GM12865 (cell line): ENCODE measurements at regions not wholly inside any gene's neighbourhood (a gene's known extent, or its start where the extent isn't known, plus 50 kb on each side); places are given as distances from the start of the nearest gene placed in this dataset.
"Not testable (repeated sequence)": the region's sequence is repeated elsewhere in the genome, so short reads cannot be mapped to it uniquely, and the experiment has no call there.

ENCODE experiments used
- DNase-seq: peaks from one replicate; pipeline ENCODE4 v3.0.0; 2010; ENCODE audit warnings: low read depth
- H3K4me3 ChIP-seq: 2 replicates; pipeline ENCODE4 v1.5.1; 2011; ENCODE audit warnings: mild to moderate bottlenecking, low read depth, low read length, control low read depth
- TF ChIP-seq, protein P1 (sequence below): IDR thresholded peaks from 2 replicates; pipeline ENCODE4 v1.5.1; 2011; ENCODE audit warnings: low read length, control low read depth, low read depth, inconsistent platforms; ENCODE audit not compliant: insufficient read depth; ENCODE audit errors: missing control alignments

GRCh38 chr5:114726131-114726530, 364.3 kb downstream of the KCNN2 start:
- no peak overlapping the region for H3K4me3 ChIP-seq
- no peak for DNase-seq
- TF ChIP-seq, protein P1, sequence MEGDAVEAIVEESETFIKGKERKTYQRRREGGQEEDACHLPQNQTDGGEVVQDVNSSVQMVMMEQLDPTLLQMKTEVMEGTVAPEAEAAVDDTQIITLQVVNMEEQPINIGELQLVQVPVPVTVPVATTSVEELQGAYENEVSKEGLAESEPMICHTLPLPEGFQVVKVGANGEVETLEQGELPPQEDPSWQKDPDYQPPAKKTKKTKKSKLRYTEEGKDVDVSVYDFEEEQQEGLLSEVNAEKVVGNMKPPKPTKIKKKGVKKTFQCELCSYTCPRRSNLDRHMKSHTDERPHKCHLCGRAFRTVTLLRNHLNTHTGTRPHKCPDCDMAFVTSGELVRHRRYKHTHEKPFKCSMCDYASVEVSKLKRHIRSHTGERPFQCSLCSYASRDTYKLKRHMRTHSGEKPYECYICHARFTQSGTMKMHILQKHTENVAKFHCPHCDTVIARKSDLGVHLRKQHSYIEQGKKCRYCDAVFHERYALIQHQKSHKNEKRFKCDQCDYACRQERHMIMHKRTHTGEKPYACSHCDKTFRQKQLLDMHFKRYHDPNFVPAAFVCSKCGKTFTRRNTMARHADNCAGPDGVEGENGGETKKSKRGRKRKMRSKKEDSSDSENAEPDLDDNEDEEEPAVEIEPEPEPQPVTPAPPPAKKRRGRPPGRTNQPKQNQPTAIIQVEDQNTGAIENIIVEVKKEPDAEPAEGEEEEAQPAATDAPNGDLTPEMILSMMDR, result no peak

DNA sequence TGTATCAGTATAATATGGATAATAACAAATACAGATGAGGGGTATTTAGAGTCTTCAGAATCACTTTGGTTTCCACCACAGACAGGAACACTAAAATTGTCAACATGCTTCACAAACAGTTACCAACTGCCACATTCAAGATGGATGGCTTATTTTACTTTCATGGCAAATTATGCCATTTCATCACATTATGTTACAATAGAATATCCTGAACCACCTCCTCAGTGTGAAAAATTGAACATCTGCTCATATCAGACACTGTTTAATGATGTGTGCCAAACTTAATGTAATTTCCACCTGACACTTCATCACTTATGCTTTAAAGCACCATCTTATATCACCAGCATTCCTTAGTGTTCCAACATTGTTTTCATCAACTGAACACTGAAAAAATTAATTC, 357.4 kb downstream of the KCNN2 start:
- DNase-seq, result no peak
- TF ChIP-seq, protein P1, result no peak
- H3K4me3 ChIP-seq, result no peak overlapping the region

- no peak overlapping the region for H3K4me3 ChIP-seq
- TF ChIP-seq, protein P1, result no peak
- no peak for DNase-seq
These were observed 355.1 kb downstream of the KCNN2 start for GRCh38 chr5:114716955-114717354.

GRCh38 chr5:114704225-114704893, 342.5 kb downstream of the KCNN2 start:
- not testable (repeated sequence) for DNase-seq, H3K4me3 ChIP-seq

GRCh38 chr5:114702731-114703130, 340.9 kb downstream of the KCNN2 start:
- DNase-seq, result no peak
- TF ChIP-seq, protein P1, result no peak
- H3K4me3 ChIP-seq, result no peak overlapping the region

- TF ChIP-seq, protein P1, result no peak
- no peak for DNase-seq
- H3K4me3 ChIP-seq, result no peak overlapping the region
These were observed 340.3 kb downstream of the KCNN2 start for GRCh38 chr5:114702136-114702535.

GRCh38 chr5:114700823-114701222, 339.0 kb downstream of the KCNN2 start:
- no peak for DNase-seq
- no peak overlapping the region for H3K4me3 ChIP-seq
- TF ChIP-seq, protein P1, result no peak
